ENCODE measurements at regions not wholly inside any gene's neighbourhood (a gene's known extent, or its start where the extent isn't known, plus 50 kb on each side); places are given as distances from the start of the nearest gene placed in this dataset.

DNA sequence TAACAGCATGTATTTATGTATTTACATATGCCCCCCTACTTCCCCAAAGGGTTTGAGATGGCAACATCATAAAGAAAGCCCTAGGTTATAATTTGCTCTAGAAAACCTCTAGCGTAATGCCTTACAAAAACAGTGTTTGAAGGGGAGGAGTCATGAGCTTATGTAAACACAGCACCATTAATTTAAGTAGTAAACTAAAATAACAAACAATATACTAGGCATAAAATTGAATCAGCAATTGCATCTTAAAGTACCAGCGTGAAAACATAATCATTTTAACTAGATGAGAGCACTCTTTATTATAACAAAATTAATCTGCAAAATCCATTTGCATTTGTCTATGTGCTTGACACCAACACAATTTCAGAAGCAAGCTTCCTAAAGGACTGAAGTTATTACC lies 507.2 kb upstream of the NRP1 start:
- TF ChIP-seq, protein P1, sequence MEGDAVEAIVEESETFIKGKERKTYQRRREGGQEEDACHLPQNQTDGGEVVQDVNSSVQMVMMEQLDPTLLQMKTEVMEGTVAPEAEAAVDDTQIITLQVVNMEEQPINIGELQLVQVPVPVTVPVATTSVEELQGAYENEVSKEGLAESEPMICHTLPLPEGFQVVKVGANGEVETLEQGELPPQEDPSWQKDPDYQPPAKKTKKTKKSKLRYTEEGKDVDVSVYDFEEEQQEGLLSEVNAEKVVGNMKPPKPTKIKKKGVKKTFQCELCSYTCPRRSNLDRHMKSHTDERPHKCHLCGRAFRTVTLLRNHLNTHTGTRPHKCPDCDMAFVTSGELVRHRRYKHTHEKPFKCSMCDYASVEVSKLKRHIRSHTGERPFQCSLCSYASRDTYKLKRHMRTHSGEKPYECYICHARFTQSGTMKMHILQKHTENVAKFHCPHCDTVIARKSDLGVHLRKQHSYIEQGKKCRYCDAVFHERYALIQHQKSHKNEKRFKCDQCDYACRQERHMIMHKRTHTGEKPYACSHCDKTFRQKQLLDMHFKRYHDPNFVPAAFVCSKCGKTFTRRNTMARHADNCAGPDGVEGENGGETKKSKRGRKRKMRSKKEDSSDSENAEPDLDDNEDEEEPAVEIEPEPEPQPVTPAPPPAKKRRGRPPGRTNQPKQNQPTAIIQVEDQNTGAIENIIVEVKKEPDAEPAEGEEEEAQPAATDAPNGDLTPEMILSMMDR (IDR thresholded peaks at IDR 0.05), result no peak
- no peak for TF ChIP-seq POLR2A (IDR thresholded peaks at IDR 0.05)

Data from uterus (tissue), 2 donors.